DOHH2 (cell line): ENCODE measurements at regions not wholly inside any gene's neighbourhood (a gene's known extent, or its start where the extent isn't known, plus 50 kb on each side); places are given as distances from the start of the nearest gene placed in this dataset.

Source experiments
- EZH2phosphoT487 ChIP-seq: fragments of 200-600 bp; sonication (generic); IDR thresholded peaks from 2 replicates; pipeline ENCODE4 v1.6.1; 2017; ENCODE audit warnings: borderline replicate concordance, mild to moderate bottlenecking, antibody characterized with exemption, low read length, moderate library complexity, mixed read lengths
- TF ChIP-seq, protein P1 (sequence below): fragments of 200-600 bp; sonication (generic); IDR thresholded peaks from one replicate; pipeline ENCODE4 v1.5.1; 2014; ENCODE audit warnings: antibody characterized with exemption, mild to moderate bottlenecking, low read depth, low read length; ENCODE audit not compliant: poor library complexity, severe bottlenecking

GRCh38 chr5:112018846-112019245 lies 261.9 kb upstream of the NREP start:
- TF ChIP-seq, protein P1, sequence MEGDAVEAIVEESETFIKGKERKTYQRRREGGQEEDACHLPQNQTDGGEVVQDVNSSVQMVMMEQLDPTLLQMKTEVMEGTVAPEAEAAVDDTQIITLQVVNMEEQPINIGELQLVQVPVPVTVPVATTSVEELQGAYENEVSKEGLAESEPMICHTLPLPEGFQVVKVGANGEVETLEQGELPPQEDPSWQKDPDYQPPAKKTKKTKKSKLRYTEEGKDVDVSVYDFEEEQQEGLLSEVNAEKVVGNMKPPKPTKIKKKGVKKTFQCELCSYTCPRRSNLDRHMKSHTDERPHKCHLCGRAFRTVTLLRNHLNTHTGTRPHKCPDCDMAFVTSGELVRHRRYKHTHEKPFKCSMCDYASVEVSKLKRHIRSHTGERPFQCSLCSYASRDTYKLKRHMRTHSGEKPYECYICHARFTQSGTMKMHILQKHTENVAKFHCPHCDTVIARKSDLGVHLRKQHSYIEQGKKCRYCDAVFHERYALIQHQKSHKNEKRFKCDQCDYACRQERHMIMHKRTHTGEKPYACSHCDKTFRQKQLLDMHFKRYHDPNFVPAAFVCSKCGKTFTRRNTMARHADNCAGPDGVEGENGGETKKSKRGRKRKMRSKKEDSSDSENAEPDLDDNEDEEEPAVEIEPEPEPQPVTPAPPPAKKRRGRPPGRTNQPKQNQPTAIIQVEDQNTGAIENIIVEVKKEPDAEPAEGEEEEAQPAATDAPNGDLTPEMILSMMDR, result no peak
- TF ChIP-seq EZH2phosphoT487, result no peak
